Stimulated activated CD8-positive, alpha-beta memory T cell treated with anti-CD3 and anti-CD28 coated beads, Interleukin-4, amount 100 ng/mL, for 24 hours (primary cell): ENCODE measurements at regions not wholly inside any gene's neighbourhood (a gene's known extent, or its start where the extent isn't known, plus 50 kb on each side); places are given as distances from the start of the nearest gene placed in this dataset.
"Not testable (repeated sequence)": the region's sequence is repeated elsewhere in the genome, so short reads cannot be mapped to it uniquely, and the experiment has no call there.

Experiments
- DNase-seq: peaks from one replicate; pipeline ENCODE4 v3.0.0-alpha.2; 2020; ENCODE audit warnings: low read depth

GRCh38 chr1:10867914-10868598 lies 71.6 kb upstream of the CASZ1 start:
- DNase-seq: no peak

DNA sequence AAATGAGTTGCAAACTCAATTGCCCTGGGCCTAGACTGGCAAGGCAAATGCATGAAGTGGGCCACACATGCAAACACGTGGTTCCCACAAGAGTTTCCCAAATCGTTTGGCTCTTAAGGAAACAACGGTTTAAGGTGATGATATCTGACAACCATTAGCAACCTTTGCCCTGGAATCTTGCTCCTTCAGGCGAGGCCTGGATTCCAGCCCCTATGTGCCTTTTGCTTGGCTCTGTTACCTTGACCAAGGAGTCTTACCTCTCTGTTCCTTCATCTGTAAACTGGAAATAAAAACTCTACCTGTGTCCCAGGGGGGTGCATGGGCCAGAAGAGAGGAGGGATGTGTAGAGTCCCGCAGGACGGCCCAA lies 72.1 kb upstream of the CASZ1 start:
- DNase-seq: no peak

- no peak for DNase-seq
Measured at GRCh38 chr1:10869933-10870332, 73.5 kb upstream of the CASZ1 start.

DNA sequence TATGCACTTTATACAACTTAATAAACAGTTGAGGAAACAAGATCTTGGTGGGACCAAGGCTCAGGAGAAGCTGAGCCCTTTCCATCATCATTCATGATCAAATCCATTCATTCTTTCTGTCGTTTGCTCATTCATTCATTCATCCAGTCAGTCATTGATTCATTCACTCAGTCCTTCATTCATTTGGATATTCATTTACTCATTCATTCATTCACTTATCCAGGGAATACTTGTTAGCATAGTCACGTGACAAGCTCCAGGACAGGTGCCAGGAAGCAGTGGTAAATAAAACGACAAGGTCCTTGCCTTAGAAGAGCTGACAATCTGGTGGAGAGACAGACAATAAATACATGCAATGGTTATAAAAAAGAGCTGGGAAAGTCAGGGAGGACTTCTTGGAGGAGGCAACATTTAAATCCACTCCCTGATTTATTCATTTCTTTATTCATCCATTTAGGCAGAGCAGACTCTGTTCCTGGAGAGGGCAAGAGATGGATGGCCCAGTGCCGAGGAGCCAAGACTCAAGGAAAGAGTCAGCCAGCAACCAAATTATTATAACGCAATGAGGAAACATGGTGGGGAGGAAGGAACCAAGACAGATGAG lies 74.1 kb upstream of the CASZ1 start:
- DNase-seq: no peak

DNA sequence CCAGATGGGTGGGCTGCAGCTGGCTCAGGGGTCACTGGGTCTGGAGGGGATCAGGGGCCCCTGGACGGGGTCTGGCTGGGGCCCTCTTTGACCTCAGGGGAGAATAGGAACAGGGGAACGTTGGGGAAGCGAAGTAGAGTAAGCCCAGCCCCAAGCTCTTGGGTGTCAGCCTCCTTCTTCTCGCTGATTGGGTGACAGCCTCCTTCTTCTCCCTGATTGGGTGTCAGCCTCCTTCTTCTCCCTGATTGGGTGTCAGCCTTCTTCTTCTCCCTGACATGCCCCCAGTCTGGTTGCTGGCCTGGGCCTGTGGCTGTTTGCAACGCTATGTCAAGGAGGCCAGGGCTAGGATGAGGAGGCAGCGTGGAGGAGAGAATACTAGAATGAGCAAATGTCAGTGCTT lies 76.7 kb upstream of the CASZ1 start:
- no peak for DNase-seq

GRCh38 chr1:10874351-10874750 lies 77.9 kb upstream of the CASZ1 start:
- no peak for DNase-seq

DNA sequence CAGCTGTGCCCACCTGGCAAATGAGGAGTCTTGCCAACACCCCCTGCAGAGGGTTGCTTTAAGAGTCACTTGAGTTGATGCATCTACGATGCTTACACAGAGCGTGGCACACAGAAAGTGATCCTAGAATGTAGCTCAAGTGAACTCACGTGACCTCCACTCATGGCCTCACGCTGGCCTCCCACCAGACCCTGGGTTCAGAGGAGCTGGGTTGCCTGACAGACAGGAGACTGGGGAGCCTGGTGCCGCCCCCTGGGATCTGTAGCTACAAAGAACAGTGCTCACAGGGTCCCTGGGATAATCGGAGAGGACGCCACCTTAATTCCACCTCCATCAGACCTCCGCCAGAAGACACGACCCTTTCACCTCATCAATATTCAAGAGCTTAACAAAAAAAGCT lies 81.4 kb upstream of the CASZ1 start:
- DNase-seq: no peak

DNA sequence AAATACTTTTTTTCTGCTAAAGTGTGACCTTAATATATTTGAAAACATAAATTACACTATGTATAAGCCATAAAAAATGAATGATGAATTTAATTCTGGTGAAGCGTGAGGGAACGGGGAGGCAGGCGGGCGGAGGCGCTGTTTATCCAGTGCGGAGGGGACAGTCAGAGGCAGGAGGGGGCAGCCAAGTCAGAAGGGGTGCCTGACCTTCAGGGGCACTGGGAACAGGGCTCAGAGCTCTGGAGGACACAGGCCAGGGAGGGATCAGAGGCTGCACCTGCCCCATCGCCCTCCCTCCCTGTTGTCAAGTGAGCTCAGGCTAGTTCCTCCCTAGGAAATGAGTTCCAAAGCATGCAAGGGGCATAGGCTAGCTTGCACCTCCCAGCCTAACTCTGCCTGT lies 82.0 kb upstream of the CASZ1 start:
- DNase-seq: no peak

- no peak for DNase-seq
Measured at GRCh38 chr1:10880063-10880462, 83.6 kb upstream of the CASZ1 start.

- DNase-seq: no peak
Measured at GRCh38 chr1:10881046-10881445, 84.6 kb upstream of the CASZ1 start.

DNA sequence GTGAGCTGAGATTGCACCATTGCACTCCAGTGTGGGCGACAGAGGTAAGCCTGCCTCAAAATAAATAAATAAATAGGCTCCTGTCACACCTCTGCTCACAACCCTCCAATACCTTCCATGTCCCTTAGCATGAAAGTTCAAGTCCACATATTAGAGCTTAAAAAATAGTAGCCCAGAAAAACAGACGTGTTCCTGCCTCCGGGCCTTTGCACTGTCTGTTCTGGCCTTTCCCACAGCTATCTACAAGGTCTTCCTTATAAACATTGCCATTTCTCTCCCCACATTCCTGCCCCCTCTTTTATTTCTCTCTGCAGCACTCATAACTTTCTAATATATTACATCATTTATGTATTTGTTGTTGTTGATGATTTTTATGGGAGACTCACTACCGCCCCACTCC lies 85.6 kb upstream of the CASZ1 start:
- DNase-seq: no peak

- not testable (repeated sequence) for DNase-seq
Measured at GRCh38 chr1:10887032-10887431, 90.6 kb upstream of the CASZ1 start.

DNA sequence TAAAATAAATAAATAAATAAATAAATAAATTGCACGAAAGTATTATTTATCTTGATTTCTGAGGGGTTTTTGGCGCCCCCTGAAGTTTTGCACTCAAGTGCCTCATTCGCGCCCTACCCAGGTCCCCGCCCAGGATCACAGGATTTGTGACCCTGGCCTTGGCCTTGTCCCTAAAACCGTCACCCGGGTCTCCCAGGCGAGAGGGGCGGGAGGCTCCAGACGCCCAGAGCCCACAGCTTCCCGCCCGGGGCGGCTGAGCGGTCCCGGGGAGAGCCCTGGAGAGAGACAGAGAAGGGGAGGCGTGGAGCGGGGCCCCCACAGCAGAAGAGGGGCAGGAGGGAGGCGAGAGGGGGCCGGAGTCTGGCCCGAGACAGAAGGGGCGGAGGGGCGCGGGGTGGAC lies 91.8 kb upstream of the CASZ1 start:
- DNase-seq: no peak

DNA sequence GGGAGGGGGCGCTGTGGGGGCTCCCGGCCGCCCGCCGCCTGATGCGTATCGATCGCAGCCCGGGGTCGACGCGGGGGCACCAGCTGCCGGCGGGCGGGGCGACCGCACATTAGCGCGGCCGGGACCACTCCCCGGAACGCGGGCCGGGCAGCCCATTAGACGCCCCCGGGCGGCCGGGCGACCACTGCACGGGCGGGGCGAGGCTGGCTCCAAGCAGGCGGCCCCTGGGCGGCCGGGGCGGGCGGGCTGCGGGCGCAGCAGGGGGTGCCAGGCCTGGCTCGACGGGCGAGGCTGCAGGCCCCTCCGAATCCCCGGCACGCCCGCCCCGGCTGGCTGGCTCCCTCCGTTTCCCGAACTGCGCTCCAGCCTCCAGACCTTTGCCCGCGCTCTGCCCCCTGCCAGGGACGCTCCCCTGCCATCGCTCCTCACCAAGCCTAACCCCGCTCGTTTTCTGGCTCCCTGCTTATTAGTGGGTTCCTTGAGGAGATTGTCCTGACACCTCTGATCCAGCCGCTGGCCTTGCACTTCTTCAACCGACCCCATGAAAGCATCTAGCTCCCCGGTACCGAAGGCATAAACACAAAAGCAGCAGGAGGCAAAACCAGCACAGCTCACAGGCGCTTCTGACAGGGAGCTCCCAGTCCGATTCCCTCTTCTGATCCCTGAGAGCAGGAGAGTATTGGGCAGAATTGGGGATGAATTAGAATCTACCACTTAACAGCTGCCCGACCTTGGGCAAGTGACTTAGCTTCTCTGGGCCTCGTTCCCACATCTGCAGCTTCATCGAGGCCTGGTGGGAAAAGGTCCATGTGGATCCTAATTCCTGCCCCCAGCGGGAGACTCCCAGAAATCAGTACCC lies 92.6 kb upstream of the CASZ1 start:
- DNase-seq: no peak

- no peak for DNase-seq
Measured at GRCh38 chr1:10889650-10890353, 93.4 kb upstream of the CASZ1 start.

DNA sequence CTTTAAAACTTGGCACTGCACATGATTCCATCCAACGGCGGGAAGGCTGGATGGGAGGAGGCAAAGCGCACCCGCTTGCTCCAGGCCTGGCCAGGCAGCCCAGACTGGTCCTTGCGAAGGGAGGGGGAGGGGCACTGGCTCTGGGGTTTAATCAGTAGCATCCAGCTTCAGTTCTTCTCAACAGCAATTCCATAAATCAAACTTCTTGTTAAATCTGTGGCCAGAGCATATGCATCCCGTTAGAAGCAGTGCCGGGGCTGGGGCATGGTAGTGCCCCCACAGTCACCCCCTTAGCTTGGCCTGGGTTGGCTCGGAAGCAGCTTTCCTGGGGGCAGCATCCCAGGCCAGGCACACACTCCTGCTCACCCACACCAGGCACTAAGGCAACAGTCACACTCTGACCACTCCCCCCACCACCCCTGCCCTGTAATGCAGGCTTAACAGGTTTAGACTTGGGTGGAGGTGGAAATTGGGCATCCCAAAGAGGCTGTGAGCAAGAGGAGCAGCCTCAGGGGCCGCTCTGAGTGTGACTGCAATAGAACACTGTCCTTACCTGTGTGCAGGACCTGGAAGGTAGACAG lies 94.1 kb upstream of the CASZ1 start:
- no peak for DNase-seq

- no peak for DNase-seq
Measured at GRCh38 chr1:10891091-10891490, 94.6 kb upstream of the CASZ1 start.

DNA sequence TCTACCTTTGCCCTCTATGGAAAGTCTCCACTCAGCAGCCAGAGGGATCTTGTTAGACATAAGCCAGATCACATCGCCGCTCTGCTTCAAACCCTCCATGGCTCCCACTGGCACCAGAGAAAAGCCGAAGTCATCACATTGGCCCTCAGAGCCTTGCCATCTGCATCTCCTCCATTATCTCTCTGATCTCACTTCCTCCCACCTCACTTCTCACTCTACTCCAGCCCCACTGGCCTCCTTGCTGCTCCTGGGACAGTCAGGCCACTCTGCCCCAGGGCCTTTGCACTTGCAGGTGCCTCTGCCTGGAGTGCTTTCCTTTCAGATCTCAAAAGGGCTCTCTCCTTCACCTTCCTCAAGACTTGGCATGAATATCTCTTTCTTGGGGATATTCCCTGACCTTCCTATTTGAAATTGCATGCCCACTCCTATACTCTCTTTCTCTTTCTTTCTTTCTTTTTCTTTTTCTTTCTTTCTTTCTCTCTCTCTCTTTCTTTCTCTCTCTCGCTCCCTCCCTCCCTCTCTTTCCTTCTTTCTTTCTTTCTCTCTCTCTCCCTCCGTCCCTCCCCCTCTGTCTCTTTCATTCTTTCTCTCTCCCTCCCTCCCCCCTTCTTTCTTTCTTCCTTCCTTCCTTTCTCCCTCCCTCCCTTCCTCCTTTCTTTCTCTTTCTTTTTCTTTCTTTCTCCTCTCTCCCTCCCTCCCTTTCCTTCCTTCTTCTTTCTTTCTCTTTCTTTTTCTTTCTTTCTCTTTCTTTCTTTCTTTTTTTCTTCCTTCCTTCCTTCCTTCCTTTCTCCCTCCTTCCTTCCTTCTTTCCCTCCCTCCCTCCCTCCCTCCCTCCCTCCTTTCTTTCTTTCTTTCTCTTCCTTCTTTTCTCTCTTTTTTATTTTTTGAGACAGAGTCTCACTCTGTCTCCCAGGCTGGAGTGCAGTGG lies 96.0 kb upstream of the CASZ1 start:
- no peak for DNase-seq

DNA sequence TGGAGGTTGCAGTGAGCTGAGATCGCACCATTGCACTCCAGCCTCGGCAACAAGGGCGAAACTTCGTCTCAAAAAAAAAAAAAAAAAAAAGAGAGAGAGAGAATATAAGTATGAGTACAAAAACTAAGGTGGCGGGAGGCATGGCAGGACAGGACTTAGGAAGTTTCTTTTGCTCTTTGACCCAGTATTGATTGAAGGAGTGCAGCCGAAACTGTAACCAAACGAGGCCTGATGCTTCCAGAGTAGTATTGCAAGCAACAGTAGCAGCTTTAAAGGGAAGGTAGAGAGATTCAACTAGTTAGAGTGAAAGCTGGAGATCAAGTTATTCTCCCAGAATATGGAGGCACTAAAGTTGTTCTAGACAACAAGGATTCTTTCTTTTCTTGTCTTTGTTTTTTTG lies 99.2 kb upstream of the CASZ1 start:
- no peak for DNase-seq

- DNase-seq: no peak
Measured at GRCh38 chr1:10896673-10897072, 100.2 kb upstream of the CASZ1 start.

DNA sequence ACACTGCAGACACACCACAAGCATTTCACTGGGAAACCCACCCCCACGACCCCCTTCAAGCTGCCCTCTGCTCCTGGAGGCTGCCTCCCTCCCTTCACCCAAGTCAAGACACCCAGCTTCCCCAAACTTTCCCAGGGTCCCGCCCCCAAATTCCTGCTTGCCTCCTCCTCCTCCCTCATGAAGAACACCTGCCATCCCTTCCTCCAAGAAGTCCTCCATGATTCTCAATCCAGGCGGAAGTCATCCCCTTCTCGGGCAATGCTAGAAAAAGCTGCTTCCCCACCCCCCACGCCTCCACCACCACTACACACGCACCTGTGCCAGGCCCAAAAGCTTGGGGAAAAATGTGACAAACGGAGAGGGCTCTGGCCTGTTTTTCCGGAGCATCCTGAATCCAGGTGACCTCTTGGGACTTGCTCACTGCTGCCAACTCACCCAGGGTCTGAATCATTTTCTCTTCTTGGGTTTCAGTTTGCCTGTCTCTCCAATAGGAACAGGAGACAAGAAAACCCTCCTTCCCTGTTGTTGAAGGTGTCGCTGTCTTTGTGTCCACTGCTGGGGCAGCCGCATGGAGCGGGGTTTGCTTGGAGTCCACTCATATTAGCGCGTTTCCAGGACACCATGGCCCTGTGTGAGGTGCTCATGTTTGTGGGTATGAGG lies 101.0 kb upstream of the CASZ1 start:
- no peak for DNase-seq
